Bronchial epithelial cell (primary cell): ENCODE measurements at regions not wholly inside any gene's neighbourhood (a gene's known extent, or its start where the extent isn't known, plus 50 kb on each side); places are given as distances from the start of the nearest gene placed in this dataset.

ENCODE experiments used
- DNase-seq: peaks from one replicate; pipeline ENCODE4 v3.0.0-alpha.2; 2010; ENCODE audit warnings: low read depth
- FAIRE-seq: peaks from 2 replicates; lab custom pipeline; 2011; peaks lifted over from hg19 to GRCh38; lab: Jason Lieb, UNC
- H3K27me3 ChIP-seq: 2 replicates; pipeline ENCODE4 v1.5.1; 2011; ENCODE audit warnings: low read length; ENCODE audit not compliant: control insufficient read depth, insufficient read depth
- H3K36me3 ChIP-seq: 2 replicates; pipeline ENCODE4 v1.5.1; 2011; ENCODE audit warnings: low read length; ENCODE audit not compliant: control insufficient read depth, insufficient read depth
- H3K4me3 ChIP-seq: 2 replicates; pipeline ENCODE4 v1.5.1; 2011; ENCODE audit warnings: mild to moderate bottlenecking, low read depth, low read length, control low read depth
- CTCF ChIP-seq: IDR thresholded peaks from 2 replicates; pipeline ENCODE4 v1.5.1; 2011; ENCODE audit warnings: mild to moderate bottlenecking, moderate library complexity, low read length, control low read depth, inconsistent platforms; ENCODE audit not compliant: insufficient read depth, severe bottlenecking

GRCh38 chr20:11060423-11061185 is 386.8 kb upstream of the JAG1 start:
- no peak for FAIRE-seq
- no peaks in the 10 kb centered on the region for H3K36me3 ChIP-seq

GRCh38 chr20:11063444-11063843 is 389.6 kb upstream of the JAG1 start:
- H3K27me3 ChIP-seq: no peaks in the 10 kb centered on the region
- H3K4me3 ChIP-seq: no peak overlapping the region
- FAIRE-seq (no peak), DNase-seq (no peak)
- TF ChIP-seq CTCF: no peak
- no peaks in the 10 kb centered on the region for H3K36me3 ChIP-seq

More at GRCh38 chr20:11060423-11061185, 386.8 kb upstream of the JAG1 start:
- no peak for DNase-seq
- Histone ChIP-seq H3K4me3 (no peak overlapping the region), H3K27me3 (no peaks in the 10 kb centered on the region)
- no peak for TF ChIP-seq CTCF

- Histone ChIP-seq H3K4me3 (no peak overlapping the region), H3K36me3 (no peaks in the 10 kb centered on the region), H3K27me3 (no peaks in the 10 kb centered on the region)
- no peak for DNase-seq
- TF ChIP-seq CTCF: no peak
- FAIRE-seq: no peak
Observed at GRCh38 chr20:11064946-11065345, 391.1 kb upstream of the JAG1 start.

- DNase-seq: no peak
- Histone ChIP-seq H3K27me3 (no peaks in the 10 kb centered on the region), H3K4me3 (no peak overlapping the region), H3K36me3 (no peaks in the 10 kb centered on the region)
- no peak for TF ChIP-seq CTCF
- no peak for FAIRE-seq
Observed at GRCh38 chr20:11067359-11067758, 393.6 kb upstream of the JAG1 start.

- Histone ChIP-seq H3K4me3 (no peak overlapping the region), H3K27me3 (no peaks in the 10 kb centered on the region), H3K36me3 (no peaks in the 10 kb centered on the region)
- FAIRE-seq (no peak), DNase-seq (no peak)
- TF ChIP-seq CTCF: no peak
Observed at GRCh38 chr20:11072982-11073381, 399.2 kb upstream of the JAG1 start.
